Activated CD4-positive, alpha-beta T cell treated with anti-CD3 and anti-CD28 coated beads, Interleukin-2, amount 50 U/mL, for 4 hours (primary cell): ENCODE measurements at regions not wholly inside any gene's neighbourhood (a gene's known extent, or its start where the extent isn't known, plus 50 kb on each side); places are given as distances from the start of the nearest gene placed in this dataset.
"Not testable (repeated sequence)": the region's sequence is repeated elsewhere in the genome, so short reads cannot be mapped to it uniquely, and the experiment has no call there.

Experiments used
- DNase-seq, 2 experiments: peaks; one replicate each; pipeline ENCODE4 v3.0.0-alpha.2; 2020

- DNase-seq: peak; percentile 51 to 59
Measured at GRCh38 chr3:153221748-153222162, 59.7 kb downstream of the RAP2B start.

- not testable (repeated sequence) for DNase-seq
Measured at GRCh38 chr3:153226877-153227276, 64.9 kb downstream of the RAP2B start.

GRCh38 chr3:153230427-153230826 lies 68.4 kb downstream of the RAP2B start:
- not testable (repeated sequence) for DNase-seq

GRCh38 chr3:153231245-153231644 lies 69.2 kb downstream of the RAP2B start:
- not testable (repeated sequence) for DNase-seq

GRCh38 chr3:153232050-153232752 lies 70.2 kb downstream of the RAP2B start:
- not testable (repeated sequence) for DNase-seq

- DNase-seq: no peak
Measured at GRCh38 chr3:153232851-153233271, 70.8 kb downstream of the RAP2B start.

- DNase-seq: no peak
Measured at GRCh38 chr3:153233986-153234385, 72.0 kb downstream of the RAP2B start.

- no peak for DNase-seq
Measured at GRCh38 chr3:153242896-153243295, 80.9 kb downstream of the RAP2B start.

GRCh38 chr3:153244961-153245360 lies 82.9 kb downstream of the RAP2B start:
- DNase-seq: no peak

- no peak for DNase-seq
Measured at GRCh38 chr3:153245661-153246060, 83.6 kb downstream of the RAP2B start.

- no peak for DNase-seq
Measured at GRCh38 chr3:153246331-153246730, 84.3 kb downstream of the RAP2B start.

GRCh38 chr3:153246806-153247205 lies 84.8 kb downstream of the RAP2B start:
- DNase-seq: no peak

- DNase-seq: no peak
Measured at GRCh38 chr3:153247331-153248330, 85.6 kb downstream of the RAP2B start.

- not testable (repeated sequence) for DNase-seq
Measured at GRCh38 chr3:153248835-153249234, 86.8 kb downstream of the RAP2B start.

GRCh38 chr3:153249906-153250305 lies 87.9 kb downstream of the RAP2B start:
- no peak for DNase-seq

- DNase-seq: no peak
Measured at GRCh38 chr3:153250446-153250845, 88.4 kb downstream of the RAP2B start.

GRCh38 chr3:153252963-153253362 lies 90.9 kb downstream of the RAP2B start:
- DNase-seq: no peak

GRCh38 chr3:153254361-153254760 lies 92.3 kb downstream of the RAP2B start:
- DNase-seq: no peak

- DNase-seq: no peak
Measured at GRCh38 chr3:153257673-153258351, 95.8 kb downstream of the RAP2B start.

GRCh38 chr3:153259956-153260355 lies 97.9 kb downstream of the RAP2B start:
- no peak for DNase-seq

- no peak for DNase-seq
Measured at GRCh38 chr3:153260681-153261080, 98.7 kb downstream of the RAP2B start.

GRCh38 chr3:153266619-153267018 lies 104.6 kb downstream of the RAP2B start:
- DNase-seq: no peak
